COLO829 (cell line): ENCODE measurements at regions not wholly inside any gene's neighbourhood (a gene's known extent, or its start where the extent isn't known, plus 50 kb on each side); places are given as distances from the start of the nearest gene placed in this dataset.

ENCODE experiments used
- DNase-seq: peaks from one replicate; pipeline ENCODE4 v3.0.0; 2012; ENCODE audit warnings: low spot score

DNA sequence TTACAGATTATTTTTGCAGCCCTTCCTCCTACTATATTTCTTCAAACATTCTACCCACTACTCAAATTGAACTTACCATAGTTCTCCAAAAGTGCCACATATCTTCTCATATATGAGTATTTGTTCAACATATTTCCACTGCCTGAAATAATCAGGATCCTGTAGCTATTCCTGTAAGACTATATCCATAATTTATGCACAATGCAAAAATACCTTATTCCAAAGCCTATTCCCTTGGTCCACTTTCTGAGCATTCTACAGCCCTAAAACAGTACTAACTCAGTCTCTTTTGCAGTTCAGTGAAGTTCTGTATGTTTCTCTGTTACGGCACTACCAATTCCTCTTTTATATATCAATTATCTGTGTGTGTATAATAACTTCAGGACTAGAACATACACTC lies 1283.7 kb upstream of the ADGRL2 start:
- DNase-seq: no peak

DNA sequence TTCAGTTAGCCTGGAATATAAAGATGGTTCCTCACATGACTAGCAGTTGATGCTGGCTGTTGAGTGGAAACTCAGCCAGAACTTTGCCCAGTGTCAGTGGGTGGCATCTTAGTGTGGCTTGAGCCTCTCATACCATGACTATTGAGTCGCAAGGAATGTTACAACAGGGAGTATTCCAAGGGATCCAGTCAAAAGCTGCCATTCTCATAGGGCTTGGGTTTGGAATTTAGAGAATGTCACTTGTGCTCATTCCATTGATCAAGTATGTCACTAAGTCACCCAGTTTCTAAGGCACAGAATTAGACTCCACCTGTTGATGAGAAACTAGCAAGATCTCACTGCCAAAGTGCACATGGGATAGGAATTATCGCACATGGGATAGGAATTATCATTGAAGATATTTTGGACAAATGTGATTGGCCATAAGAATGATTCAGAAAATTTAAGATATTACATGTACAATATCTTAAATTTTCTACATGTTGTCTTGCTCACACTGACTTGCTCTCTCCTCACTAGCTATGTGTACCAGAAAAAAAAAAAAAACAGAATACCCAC lies 1290.7 kb upstream of the ADGRL2 start:
- DNase-seq: no peak

DNA sequence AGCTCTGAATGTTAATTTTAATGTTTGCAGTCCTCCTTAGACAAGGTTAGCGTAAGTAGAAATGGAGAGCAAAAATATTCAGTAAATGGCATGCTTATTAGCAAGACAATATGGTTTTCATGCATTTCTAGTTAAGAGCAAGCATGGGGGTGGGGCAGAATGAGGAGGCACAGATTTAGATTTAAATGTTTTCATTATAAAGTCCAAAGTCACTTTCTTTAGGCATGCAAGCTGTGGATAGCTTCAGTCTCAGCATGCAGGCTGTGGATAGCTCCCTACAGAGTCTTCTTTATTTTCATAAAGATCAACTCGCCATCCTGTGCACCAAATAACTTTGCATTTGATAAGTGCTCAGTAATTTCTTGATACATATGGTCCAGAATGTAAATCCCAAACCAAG lies 1294.5 kb upstream of the ADGRL2 start:
- no peak for DNase-seq

DNA sequence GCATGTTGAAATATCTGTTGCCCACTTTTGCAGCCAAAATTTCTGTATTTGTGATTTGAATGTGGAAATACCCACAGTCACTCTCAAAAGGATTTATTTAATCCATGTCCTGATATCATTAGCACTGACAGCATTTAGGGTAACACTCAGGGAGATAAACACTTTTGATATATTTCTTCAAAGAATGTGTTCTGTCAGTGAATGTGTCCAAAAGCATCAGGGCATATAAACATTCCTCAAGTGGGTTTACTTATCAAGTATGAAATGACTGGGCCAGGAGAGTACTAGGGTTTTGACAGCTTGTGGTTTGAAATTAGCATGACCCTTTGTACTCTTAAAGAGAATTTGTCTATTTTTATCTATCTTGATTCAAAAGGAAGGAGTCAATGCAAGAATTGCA lies 1302.1 kb upstream of the ADGRL2 start:
- DNase-seq: no peak

DNA sequence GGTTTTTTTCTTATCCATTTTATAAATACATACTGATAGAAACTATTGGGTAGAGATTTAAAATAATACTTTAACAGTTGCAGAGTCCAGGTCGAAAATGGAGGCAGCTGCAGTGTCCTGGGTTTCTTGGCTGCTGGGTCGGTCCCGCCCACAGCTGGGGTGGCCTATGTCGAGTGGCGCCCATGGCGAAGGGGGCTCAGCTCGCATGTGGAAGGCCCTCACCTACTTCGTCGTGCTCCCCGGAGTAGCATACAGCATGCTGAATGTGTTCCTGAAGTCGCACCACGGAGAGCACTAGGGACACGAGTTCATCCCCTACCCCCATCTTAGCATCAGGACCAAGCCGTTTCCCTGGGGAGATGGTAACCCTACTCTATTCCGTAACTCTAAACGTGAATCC lies 1304.9 kb upstream of the ADGRL2 start:
- DNase-seq: no peak

DNA sequence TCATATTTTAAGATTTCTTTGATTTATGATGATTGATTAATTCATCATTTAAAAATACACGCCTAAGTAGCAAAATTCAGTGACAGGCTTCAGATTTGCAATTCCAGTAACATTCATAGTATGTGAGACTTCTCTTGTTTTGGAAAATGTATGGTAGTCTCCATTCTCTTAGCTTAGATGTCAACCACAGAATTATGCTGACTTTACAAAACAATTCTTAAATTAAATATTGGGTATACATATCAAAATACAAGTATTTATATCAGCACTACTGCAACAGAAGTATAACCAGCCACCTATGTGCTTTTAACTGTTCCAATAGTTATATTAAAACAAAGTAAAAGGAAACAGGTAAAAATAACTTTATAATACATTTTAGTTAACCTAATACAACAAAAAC lies 1328.6 kb upstream of the ADGRL2 start:
- no peak for DNase-seq

DNA sequence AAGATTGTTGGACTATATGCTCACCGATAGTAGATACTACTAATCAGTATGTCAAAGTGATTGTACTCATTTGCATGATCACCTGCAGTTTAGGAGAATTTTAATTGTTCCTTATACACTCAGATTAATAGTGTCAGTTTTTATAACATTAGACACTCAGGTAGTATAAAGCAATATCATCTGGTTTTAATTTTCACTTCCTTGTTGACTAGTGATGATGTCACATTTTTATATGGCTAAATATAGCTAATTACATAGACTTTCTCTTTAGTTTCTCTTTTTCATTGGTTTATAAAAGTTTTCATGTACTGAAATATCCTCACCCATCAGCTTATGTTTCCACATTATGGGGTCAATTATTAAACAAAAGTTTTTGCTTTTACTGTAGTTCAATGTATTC lies 1332.4 kb upstream of the ADGRL2 start:
- DNase-seq: no peak

DNA sequence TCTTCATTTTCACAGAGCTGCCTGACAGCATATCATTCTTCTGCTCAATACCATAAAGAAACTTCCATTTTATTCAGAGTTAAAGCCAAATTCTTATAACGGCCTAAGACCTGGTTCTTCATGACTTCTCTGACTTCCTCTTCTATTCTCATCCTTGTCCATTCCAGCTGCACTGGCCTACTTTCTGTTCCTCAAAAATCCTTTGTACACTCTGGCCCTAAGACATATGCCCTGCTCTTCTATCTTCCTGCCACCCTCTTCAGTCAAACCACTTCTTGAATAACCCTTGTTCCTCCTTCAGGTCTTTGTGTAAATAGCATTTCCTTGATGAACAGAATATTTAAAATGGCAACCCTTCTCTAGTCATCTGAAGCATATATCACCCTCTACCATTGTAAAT lies 1338.7 kb upstream of the ADGRL2 start:
- no peak for DNase-seq

DNA sequence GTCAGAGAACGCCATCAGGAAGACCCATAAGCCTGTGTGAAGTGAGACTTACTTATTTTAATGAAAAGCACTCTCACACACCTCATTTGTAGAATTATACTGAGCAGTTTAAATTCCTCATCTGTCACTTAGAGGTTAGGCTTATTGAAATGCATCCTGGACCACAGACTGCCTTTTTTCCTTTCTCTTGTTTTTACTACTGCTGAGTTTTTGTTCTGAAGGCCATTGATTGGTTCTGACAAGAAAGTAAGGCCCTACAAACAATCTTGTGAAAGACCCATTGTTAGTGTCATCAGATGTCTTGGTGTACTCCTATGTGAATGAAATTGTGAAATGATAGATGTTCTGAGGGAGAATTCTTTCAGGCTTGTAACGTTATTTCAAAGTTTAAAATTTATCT lies 1343.3 kb upstream of the ADGRL2 start:
- peak; percentile 2 for DNase-seq

DNA sequence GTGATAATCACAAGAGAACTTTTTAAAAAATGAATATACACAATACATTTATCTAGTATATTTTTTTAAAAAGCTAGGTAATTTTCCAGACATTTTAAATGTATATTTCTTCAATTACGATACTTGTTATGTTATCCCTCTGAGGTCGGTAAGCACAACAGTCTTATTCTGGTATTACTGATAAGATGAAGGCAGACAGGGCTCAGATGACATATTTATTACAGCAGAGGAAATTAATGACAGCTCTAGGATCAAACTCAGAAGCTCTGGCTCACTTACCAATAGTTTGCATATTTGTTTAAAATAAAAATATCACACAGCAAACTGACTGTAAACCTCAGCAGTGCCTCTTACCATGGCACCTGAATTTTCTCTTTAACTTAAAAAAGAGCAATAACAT lies 1347.0 kb upstream of the ADGRL2 start:
- DNase-seq: no peak

DNA sequence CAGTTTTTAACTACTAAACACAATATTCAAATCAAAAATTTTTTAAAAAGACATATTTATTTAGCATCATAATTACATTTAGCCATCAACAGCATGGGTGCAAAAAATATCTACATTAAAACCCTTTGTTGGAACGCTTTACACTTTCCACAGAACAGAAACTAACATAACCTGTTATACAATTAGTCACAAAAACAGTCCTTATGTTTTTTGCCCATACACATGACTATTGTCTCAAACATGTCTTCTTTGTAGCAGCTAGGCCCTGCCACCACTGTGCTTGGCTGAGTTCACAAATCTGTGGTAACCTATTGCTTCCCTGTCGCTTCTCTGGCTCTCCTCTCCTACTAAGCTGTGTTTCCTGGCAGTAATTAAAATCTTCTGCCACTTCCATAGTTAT lies 1350.0 kb upstream of the ADGRL2 start:
- DNase-seq: no peak

DNA sequence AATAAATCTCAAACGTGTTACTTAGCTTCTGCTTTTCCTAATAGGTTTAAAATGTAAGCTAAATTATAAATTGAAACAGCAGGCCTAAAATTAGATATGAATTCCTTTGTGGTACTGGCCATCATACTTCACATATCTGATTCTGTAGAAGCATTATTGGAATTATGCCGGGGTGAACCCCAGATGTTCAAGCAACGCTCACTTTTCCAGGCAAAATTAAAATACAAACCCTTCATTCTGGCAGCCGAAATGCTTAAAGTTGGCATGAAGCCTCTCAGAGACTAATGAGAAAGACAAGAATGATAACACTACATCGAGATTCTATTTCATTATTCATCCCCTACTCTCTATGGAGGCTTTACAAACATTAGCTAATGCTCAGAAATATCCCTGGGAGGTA lies 1352.7 kb upstream of the ADGRL2 start:
- no peak for DNase-seq

DNA sequence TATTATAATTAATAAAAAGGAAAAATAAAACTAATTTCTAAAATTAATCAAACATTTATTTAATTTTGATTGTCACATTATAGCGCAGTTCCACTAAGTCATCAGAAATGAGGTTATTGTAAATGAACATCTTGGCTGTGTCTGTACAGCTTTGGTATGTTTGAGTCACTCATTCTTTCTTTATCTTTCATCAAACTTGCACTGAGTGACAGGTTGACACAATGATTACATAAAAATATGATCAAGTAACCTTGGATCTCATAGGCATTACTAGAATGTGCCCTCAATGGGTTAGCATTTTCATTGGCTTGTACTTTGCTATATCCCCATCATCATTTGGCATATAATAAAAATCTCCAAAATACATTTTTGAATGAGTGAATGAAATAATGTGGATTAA lies 1353.2 kb upstream of the ADGRL2 start:
- no peak for DNase-seq

DNA sequence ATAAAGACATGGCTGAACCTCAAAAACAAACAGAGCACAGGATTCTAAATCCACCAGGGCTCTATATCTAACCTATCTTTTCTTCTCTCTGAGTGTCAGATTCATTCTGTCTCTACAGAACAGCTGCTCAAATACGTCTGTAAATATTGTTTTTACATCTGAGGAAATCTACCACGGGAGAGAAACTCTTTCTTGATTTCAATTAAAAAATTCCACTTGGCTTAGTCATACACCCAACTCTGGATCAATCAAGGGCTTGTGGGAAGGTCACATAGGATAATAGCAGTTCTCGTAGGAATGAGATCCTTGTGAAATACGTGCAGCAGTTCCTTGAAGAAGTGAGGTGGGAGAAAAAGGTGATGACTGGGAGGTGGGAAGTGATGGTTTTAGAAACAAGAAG lies 1355.7 kb upstream of the ADGRL2 start:
- DNase-seq: peak; percentile 6

DNA sequence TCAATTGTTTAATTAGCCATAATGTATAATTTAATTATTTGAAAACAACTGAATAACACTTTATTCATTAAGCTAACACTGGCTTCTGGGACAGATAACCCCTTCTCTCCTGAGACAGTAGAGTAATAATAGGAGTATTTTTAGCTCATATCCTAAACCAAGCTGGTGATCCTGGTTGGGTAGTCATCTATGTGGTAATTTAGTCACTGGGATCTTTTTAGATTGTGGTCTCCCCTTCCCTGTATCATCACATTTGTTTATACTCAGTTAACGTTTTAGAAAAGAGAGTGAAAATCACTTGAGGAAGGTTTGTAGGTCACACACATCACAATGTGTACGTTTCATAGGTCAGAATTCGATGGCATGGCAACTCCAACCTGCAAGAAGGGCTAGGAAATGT lies 1356.6 kb upstream of the ADGRL2 start:
- no peak for DNase-seq

DNA sequence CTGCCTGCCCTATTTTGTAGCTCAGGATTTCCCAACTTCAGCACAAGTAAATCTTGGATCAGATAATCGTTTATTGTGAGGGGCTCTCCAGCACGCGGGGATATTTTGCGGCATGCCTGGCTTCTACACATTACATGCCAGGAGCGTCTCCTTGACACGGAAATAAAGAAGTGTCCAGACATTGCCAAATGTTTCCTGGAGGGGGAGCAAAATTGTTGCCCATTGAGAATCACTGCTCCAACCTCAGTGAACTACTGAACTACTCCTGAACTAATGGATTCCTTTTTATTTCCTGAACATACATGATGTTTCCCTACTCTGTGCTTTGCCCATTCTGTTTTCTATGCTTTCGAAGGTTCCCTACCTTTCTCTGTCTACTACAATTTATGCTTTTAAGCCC lies 1359.1 kb upstream of the ADGRL2 start:
- DNase-seq: no peak

DNA sequence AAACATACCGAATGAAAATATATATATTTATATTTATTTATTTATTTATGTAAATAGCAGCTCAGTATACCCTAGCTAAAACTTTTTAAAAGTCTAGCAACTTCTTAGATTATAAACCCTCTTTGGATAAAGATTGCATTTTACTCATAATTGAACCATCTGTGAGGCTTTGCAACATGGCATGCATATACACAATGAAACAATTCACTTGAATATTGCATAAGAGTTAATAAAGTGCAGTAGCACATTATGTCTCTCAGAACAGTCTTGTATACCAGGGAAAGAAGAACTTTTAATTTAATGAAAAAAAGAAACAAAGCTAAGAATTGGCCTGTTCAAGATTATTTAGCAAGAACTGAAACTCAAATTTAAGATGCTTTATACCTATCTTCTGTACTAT lies 1363.9 kb upstream of the ADGRL2 start:
- peak; percentile 4 for DNase-seq

DNA sequence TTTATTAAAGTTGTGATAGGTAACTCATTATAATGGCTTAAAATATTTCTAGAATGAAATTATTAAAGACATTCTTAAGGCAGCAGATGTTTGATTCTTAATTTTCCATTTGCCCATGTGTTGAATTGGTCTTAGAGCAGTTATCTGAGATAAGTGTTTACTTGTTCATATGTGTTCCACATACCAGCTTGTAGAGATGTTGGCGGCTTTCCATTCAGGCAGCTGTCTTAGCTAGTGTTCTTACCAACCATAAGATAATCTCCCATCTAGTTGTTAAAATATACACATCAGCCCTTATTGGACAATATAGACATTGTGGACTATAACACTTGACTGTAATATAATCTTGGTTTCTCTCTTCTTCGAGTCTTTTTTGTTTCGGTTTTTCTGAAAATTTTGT lies 1372.9 kb upstream of the ADGRL2 start:
- no peak for DNase-seq

DNA sequence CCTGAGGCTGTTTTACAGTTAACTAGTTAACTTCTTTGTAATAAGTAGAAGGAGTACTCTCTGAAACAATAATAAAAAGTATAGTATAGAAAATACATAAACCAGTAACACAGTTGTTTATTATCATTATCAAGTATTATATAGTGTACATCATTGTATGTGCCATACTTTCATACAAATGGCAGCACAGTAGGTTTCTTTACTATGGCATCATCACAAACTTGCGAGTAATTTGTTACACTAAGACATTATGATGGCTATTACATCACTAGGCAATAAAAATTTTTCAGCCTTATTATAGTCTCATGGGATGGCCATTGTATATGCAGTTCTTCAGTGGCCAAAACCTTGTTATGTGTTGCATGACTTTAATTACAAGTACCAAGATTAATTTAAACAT lies 1376.5 kb upstream of the ADGRL2 start:
- DNase-seq: no peak

DNA sequence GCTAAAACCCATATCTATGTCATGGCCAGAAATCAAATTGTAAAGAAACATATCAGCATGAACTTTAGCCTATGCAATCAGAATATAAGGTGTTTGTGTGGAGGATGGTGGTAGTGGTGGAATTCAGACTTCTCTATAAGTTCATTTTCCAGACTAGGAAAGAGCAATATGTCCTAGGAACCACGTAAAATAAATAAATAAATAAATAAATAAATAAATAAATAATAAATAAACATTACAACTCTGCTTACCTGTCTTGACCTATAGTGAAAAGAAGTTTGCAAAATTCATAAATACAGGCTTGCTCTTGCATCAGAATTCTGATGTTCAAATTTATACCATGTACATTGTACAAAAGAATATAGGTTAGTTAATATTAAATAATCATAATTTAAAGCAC lies 1382.6 kb upstream of the ADGRL2 start:
- no peak for DNase-seq

DNA sequence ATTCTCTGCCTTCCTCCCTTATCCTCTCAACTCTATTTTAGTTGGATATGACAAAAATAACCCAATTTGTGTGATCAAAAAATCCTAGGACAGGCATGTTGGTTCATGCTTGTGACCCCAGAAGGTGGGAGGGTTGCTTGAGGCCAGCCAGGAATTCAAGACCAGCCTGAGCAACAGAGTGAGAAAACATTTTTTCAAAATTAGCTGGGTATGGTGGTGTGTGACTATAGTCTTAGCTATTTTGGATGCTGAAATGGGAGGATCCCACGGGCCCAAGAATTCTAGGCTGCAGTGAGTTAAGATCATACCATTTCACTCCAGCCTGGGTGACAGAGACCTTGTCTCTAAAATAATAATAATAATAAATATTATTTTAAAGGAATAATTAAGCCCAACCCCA lies 1383.1 kb upstream of the ADGRL2 start:
- DNase-seq: no peak

DNA sequence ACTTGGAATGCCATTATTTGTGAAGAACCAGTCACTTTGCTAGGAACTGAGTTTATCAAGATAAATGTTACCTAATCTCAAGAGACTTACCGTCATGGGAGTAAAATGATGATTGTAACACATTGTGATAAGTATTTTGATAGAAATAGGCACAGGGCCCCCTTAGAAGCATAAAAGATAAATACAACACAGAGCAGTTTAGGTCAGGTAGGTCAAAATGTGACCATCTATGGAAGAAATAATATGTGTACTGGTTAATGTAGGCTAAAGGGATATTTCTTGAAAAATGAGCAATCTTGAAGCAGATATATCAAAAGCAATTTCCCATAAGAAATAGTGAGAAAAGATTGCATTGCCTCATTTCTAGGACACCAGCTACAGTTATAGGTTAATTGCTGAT lies 1386.8 kb upstream of the ADGRL2 start:
- no peak for DNase-seq

DNA sequence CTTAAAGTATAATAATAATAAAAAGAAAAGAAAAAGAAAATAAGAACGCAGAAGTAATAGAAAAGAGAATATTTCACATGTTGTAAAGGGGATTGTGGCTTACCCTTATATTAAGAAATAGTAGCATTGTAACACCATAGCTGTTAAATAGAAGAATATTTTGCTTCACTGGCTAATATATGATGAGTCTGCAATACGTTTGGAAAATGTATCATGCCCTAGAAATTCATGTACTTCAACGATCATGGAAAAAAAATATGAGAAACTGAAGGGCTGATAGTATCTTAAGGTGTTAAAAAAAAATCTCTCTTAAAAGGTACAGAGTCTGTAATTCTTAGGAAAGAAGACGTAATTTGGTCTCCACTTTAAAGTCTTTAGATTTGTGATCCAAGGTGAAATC lies 1390.5 kb upstream of the ADGRL2 start:
- no peak for DNase-seq

DNA sequence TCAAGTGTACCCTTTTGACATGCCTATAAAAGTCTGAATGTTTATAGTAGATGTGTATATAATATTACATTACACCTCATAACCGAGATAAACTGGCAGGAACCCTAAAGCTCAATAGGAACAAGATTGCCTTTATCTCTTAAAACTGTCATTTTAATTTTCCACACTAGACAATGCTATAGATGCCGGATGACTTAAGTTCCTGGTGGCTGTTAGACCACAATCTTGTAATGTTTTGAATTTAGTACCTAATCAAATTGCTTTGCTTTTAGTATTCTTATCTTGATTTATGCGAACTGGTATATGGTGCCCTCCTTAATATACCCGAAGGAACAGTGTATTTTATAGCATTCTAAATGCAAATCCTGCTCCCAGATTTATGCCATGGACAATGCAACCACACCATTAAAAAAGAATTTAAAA lies 1397.0 kb upstream of the ADGRL4 start:
- DNase-seq: no peak

DNA sequence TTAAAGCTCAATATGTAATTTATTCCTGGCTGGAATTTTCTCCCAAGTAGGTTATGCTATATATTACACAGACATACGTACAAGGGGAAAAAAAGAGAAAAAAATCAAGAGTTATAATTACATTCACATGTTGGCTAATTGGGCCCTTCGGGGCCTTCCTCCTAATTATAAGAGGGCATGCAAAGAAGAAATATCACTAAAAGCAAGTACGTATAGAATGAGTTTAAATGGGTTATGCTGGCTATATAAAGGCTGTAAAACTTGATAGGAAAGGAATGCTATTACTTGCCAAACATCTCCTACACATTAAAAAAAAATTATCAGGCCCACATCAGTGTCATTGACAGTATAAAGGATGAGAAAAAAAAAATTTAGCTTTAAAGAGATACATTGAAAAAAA lies 1396.1 kb upstream of the ADGRL4 start:
- no peak for DNase-seq
